ENCODE measurements at regions not wholly inside any gene's neighbourhood (a gene's known extent, or its start where the extent isn't known, plus 50 kb on each side); places are given as distances from the start of the nearest gene placed in this dataset.
"Not testable (repeated sequence)": the region's sequence is repeated elsewhere in the genome, so short reads cannot be mapped to it uniquely, and the experiment has no call there.

GRCh38 chr3:147059500-147059899, 346.8 kb downstream of the ZIC4 start:
- not testable (repeated sequence) for TF ChIP-seq POLR2AphosphoS5 (IDR thresholded peaks at IDR 0.05; ENCODE audit: low read depth); CTCF (conservative IDR thresholded peaks at IDR 0.05; ENCODE audit: low read depth in 2 of 2); EZH2 (IDR thresholded peaks at IDR 0.05; ENCODE audit: low read depth, unreplicated experiment); EZH2phosphoT487 (IDR thresholded peaks at IDR 0.05; ENCODE audit: unreplicated experiment); ZNF331 (CRISPR knock-in tag; IDR thresholded peaks at IDR 0.05; ENCODE audit: low read depth); JUNB (IDR thresholded peaks at IDR 0.05; ENCODE audit: unreplicated experiment)
